MM.1S (cell line): ENCODE measurements at regions not wholly inside any gene's neighbourhood (a gene's known extent, or its start where the extent isn't known, plus 50 kb on each side); places are given as distances from the start of the nearest gene placed in this dataset.

ENCODE experiments used
- CTCF ChIP-seq: fragments of 300-600 bp; sonication (generic); IDR thresholded peaks from 2 replicates; pipeline ENCODE4 v1.5.1; 2016; ENCODE audit warnings: antibody characterized with exemption, low read length, mixed read lengths
- EZH2 ChIP-seq: fragments of 300-600 bp; sonication (generic); optimal IDR thresholded peaks from 2 replicates; pipeline ENCODE3; 2017; ENCODE audit warnings: low read depth, mild to moderate bottlenecking, antibody characterized with exemption, low read length, mixed read lengths

DNA sequence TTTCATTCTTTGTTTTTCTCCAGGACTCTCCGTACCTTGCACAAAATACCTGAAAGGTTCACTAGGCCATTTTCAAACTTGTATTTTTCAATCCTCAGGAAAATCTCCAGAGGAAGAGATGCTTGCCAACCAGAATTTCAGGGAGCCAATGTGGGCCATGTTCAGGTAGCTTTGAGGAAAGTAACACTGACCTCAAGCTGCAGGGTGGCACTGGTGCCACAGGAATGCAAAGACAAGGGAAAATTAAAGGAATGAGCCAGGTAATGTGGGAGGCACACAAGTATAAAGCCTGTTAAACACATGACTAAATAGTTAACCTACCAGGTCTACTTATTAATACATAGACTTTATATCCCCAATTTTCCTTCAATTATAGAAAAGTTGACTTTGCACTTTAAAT is 51.9 kb upstream of the GAP43 start:
- TF ChIP-seq EZH2 (no peak), CTCF (no peak)
